ENCODE measurements at regions not wholly inside any gene's neighbourhood (a gene's known extent, or its start where the extent isn't known, plus 50 kb on each side); places are given as distances from the start of the nearest gene placed in this dataset.

GRCh38 chr7:41316410-41316809 lies 386.5 kb downstream of the INHBA start:
- no peak for TF ChIP-seq POLR2AphosphoS5 (IDR thresholded peaks at IDR 0.05)
- TF ChIP-seq SMC3 (conservative IDR thresholded peaks at IDR 0.05; ENCODE audit: poor library complexity), result no peak
- no peak for TF ChIP-seq CTCF (IDR thresholded peaks at IDR 0.05; ENCODE audit: poor library complexity, severe bottlenecking)
- no peak for TF ChIP-seq RAD21 (conservative IDR thresholded peaks at IDR 0.05)
- TF ChIP-seq EZH2 (IDR thresholded peaks at IDR 0.05; ENCODE audit: borderline replicate concordance, insufficient read depth, low read length, poor library complexity, severe bottlenecking), result no peak

All from neural cell (in vitro differentiated cells).